Stimulated activated CD4-positive, alpha-beta T cell treated with anti-CD3 and anti-CD28 coated beads, Interleukin-12 subunit alpha, Interleukin-12 subunit beta, amount 100 ng/mL, for 4 hours (primary cell): ENCODE measurements at regions not wholly inside any gene's neighbourhood (a gene's known extent, or its start where the extent isn't known, plus 50 kb on each side); places are given as distances from the start of the nearest gene placed in this dataset.
"Not testable (repeated sequence)": the region's sequence is repeated elsewhere in the genome, so short reads cannot be mapped to it uniquely, and the experiment has no call there.

ENCODE experiments used
- DNase-seq: peaks from one replicate; pipeline ENCODE4 v3.0.0-alpha.2; 2020

DNA sequence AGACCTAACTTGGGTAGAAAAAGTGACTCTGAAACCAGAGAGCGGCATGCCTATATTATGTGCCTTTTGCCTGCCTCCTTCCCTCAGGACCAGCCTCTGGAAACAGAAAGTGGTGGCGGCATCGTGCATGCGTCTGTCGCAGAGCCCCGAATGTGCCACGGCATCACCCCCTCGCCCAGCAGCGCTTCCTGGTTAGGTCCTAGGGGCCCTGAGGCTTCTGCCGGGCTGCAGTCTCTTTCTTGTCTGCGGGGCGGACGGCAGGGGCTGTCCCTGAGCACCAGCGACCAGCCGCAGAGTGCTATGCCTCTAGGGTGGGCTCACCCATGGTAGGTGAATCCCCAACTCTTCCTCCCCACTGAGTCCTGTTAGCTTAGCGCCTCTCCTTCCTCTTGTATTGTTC, 68.7 kb downstream of the VSIG4 start:
- DNase-seq = no peak

DNA sequence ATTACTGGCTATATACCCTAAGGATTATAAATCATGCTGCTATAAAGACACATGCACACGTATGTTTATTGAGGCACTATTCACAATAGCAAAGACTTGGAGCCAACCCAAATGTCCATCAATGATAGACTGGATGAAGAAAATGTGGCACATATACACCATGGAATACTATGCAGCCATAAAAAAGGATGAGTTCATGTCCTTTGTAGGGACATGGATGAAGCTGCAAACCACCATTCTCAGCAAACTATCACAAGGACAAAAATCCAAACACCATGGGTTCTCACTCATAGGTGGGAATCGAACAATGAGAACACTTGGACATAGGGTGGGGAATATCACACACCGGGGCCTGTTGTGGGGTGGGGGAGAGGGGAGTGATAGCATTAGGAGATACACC, 72.7 kb downstream of the VSIG4 start:
- not testable (repeated sequence) for DNase-seq

DNA sequence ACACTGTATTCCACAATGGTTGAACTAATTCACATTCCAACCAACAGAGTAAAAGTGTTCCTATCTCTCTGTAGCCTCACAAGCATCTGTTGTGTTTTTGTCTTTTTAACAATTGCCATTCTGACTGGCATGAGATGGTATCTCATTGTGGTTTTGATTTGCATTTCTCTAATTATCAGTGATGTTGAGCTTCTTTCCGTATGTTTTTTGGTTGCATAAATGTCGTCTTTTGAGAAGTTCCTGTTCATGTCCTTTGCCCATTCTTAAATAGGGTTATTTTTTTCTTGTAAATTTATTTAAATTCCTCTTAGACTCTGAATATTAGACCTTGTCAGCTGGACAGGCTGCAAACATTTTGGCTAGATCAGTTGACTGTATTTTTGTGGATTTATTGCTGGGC, 78.2 kb downstream of the VSIG4 start:
- no peak for DNase-seq

DNA sequence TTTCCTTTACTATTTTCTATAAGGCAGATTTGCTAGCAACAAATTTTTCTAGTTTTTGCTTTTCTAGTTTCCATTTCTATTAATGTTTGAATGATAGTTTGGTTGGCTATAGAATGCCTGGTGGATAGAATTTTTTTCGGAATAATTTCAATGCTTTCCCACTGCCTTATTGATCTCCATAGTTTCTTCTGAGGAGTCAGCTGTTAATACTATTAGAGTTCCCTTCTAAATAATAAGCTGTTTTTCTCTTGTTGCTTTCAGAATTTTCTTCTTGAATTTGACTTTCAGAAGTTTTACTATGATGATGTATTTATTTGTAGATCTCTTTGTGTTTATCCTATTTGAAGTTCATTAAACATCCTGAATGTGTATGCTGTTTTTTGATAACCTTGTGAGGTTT, 91.8 kb downstream of the VSIG4 start:
- no peak for DNase-seq

DNA sequence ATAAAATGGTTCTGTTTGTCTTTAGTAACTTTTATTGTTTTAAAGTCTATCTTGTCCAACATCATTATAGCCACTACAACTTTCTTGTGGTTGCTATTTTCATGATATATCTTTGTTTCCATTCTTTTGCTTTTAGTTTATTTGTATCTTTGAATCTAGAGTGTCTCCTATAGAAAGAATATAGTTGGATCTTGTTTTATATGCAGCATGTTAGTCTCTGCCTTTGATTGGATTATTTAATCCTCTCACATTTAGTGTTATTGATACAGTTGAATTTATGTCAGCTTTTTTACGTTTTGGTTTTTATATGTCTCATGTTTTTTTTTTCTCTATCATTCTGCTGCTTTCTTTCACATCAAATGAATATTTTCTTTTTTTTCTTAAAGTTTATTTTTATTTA, 98.1 kb downstream of the VSIG4 start:
- no peak for DNase-seq

DNA sequence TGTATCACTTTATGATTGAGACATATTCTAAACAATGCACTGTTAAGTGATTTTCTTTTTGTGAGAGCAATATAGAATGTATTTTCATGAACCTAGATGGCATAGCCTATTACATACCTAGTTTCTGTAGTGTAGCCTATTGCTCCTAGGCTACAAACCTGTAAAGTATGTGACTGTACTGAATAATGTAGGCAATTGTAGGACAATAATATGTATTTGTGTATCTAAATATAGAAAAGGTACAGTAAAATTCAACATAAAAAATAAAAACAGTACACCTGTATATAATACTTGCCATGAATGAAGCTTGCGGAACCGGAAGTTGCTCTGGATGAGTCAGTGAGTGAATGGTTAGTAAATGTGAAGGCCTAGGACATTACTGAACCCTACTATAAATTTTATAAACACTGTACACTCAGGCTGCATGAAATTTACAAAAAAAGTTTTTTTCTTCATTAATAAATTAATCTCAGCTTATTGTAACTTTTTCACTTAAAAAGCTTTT, 106.7 kb downstream of the VSIG4 start:
- no peak for DNase-seq

DNA sequence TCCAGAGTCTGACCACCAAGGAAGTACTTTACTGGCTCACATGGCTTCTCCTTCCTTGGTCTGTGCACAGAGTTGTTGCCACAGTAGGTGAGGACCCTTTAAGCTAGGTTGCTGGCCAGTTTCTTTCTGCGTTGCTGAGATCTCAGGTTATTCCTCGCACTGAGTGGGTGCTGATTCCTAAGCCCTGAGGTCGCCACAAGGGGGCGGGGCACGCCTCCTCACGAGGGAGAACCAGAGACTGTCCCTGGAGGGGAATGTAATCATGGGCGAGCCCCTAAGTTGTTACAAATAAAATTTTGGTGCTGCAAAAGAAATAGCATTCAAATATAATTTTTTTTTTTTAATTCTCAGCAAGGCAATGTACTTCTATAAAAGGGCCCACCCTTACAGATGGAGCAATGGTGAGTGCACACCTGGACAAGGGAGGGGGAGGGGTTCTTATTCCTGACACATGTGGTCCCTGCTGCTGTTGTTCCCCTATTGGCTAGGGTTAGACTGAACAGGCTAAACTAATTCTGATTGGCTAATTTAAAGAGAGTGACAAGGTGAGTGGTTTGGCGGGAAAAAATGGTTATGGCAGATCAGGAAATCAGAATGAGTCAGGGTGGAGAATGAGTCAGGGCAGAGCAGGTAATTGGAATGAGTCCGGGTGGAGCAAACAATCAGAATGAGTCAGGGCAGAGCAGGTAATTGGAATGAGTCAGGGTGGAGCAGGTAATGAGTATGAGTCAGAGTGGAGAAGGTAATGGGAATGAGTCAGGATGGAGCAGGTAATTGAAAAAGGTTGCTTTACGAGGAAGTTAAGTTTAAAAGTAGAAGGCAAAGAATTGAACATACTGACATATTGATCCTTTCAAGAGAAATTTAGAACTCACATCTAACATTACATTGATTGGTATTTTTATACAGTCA, 107.5 kb downstream of the VSIG4 start:
- peak; percentile 3 for DNase-seq

DNA sequence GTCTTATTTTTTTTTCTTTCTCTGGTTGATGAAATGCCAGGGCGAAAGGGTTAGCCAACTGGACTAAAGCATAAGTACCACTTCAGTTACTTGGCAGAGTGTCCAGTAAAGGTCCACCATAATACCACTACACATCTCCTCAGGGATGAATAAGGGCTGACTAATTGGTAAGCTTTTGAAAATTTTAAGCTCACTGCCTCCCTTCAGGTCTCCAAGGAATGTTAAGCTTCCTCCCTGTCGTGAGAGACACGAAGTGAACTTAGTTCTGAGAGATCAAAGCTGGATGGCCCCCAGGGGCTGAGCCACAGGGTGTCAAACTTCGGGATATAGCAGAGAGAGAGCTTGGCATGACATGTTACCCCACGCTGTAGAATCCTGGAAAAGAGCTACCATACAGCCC, 111.4 kb downstream of the VSIG4 start:
- no peak for DNase-seq

DNA sequence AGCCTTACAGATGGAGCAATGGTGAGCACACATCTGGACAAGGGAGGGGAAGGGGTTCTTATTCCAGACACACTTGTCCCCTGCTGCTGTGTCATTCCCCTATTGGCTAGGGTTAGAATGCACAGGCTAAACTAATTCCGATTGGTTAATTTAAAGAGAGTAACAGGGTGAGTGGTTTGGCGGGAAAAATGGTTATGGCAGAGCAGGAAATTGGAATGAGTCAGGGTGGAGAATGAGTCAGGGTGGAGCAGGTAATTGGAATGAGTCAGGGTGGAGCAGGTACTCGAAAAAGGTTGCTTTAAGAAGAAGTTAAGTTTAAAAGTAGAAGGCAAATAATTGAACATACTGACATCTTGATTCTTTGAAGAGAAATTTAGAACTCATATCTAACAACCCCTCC, 112.5 kb downstream of the VSIG4 start:
- DNase-seq = not testable (repeated sequence)

DNA sequence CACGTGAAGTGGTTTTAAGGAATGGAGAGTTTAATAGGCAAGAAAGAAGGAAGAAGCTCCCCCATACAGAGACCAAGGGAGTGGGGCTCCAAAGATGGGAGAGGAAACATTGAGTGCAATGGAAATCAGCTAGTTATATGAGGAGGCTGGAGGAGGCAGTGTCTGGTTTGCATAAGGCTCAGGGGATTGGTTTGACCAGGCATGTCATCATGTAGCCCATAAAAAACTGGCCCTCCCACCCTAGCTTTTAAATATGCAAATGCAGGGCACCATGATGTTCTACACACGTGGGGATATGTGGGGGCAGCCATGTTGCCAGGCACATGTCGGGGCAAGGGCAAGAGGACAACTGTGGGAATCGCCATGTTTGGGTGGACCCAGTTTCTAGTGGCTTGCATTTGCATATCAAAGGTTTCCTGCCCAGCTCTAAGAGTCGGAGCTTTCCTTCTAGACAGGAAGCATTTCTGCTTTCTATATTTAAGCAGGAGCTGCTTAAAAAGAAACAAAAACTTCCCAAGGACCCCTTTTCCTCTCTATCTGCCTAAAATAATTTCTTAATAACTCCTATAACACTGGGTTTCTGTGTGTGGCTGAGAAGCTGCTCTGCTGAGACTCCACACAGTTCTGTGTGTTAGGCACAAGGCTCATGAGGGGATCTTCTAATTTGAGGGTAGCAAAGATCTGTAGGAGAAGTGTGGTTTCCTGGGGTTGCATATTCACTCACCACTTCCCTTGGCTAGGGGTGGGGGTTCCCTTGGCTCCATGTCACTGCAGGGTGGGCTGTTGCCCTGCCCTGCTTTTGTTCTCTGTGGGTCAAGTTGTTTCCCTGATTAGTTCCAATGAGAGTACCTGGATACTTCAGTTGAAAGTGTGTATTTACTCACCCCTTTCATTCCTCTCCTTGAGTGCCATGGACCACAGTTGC, 113.5 kb downstream of the VSIG4 start:
- no peak for DNase-seq

DNA sequence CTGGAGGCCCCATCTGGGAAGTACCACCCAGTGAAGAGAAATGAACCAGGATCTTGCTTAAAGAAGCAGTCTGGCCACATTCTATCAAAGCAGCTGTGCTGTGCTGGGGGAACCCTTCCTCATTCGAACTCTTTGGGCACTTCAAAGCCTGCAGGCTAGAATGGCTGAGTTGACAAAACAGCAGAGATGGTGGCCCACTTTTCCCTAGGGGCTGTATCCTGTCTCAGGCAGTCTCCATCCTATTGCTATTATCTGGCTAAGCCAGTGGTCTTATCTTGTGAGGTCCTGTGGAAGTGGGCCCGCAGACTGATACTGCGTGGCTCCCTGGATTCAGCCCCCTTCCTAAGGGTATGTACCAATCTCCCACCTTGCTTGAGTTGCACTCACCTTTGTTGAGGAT, 114.3 kb downstream of the VSIG4 start:
- no peak for DNase-seq

DNA sequence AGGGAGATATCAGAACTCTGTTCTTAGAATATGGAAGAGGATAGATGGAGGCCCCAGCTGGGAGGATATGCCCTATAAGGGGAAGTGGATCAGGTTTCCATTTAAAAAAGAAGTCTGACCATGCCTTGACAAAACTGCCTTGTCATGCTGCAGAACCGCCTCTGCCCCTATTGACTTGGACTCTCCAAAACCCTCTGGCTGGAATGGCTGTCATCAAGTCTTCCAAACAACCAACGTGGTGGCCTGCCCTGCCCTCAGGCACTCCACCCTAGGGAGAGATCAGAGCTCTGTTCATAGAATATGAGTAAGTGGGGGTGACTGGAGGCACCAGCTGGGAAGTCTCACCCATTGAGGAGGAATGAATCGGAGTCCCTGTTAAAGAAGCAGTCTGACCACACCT, 114.9 kb downstream of the VSIG4 start:
- no peak for DNase-seq

DNA sequence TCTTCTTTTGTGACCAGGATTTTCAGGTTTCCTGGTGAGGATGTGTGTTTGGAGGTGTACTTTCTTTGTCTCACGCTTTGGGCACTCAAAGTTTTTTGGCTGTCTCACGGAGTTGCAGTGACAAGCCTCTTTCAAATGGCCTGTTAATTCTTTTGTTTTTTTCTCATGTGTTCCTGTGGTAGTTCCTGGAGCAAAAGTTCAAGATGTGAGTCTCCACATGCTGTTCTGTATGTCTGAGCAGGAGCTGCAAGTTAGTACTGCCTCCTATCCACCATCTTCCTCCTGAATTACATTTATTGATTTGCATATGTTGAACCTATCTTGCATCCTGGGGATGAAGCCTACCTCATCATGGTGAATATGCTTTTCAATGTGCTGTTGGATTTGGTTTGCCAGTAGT, 118.5 kb downstream of the VSIG4 start:
- no peak for DNase-seq

DNA sequence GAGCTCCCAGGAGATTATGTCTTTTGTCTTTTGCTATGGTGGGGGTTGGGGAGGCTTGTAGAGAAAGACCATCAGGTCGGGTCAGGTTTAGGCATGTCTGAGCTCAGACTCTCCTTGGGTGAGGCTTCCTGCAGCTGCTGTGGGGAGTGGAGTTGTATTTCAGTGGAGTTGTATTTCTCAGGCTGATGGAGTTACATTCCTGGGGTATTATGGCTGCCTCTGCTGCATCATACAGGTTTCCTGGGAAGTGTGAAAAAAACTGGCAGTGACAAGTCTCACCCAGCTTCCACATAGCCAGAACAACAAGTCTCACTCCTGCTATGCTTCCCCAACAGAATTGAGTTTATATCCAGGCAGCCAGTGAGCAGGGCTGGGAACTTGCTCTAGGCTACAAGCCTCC, 119.3 kb downstream of the VSIG4 start:
- DNase-seq = no peak

DNA sequence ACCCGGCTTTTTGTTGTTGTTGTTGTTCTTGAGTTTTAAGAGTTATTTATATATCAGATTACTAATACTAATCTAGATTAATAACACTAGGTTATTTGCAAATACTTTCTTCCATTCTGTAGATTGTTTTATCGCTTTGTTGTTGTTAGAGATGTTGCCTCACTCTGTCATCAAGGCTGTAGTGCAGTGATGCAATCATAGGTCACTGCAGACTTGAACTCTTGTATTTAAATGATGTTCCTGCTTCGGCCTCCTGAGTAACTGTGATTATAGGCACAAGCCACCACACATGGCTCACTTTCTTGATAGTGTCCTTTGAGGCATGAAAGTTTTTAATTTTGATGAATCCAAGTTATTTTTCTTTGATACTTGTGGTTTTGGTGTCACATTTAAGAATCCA, 129.0 kb downstream of the VSIG4 start:
- DNase-seq = no peak

DNA sequence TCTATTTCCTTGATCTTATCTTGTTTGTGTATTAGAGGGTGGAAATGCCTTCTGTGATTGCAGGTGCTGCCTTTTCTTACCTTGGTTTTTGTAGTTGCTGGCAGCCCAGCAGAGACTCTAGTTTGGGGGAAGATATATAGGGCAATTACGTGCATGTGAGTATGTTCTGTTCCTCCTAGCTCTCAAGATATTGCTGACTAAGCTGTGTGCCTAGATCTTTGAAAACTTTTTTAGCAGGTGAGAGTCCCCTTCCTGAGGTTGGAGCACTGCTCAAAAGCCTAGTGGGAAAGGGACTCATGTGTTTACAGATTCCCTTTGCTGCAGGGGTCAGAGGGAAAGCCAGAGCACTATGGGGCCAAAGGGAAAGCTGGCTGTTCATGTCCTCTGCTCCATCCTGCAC, 136.1 kb downstream of the VSIG4 start:
- DNase-seq = no peak

DNA sequence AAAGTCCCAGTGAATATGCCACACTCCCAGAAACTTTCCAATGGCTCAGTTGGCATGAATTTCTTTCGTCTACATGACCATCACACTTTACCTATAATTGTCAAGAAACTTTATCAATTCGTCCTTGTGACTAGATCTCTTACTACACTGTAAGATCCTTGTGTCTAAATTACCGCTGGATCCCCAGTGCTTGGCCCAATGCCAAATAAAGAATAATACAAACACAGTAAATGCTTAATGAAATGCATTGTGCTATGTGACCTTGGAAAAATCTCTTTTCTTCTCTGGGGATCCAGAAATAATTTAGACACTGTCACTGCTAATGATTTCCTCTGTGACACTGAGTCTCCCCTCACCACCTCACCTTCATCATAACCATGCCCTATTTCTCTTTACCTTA, 137.9 kb downstream of the VSIG4 start:
- no peak for DNase-seq

DNA sequence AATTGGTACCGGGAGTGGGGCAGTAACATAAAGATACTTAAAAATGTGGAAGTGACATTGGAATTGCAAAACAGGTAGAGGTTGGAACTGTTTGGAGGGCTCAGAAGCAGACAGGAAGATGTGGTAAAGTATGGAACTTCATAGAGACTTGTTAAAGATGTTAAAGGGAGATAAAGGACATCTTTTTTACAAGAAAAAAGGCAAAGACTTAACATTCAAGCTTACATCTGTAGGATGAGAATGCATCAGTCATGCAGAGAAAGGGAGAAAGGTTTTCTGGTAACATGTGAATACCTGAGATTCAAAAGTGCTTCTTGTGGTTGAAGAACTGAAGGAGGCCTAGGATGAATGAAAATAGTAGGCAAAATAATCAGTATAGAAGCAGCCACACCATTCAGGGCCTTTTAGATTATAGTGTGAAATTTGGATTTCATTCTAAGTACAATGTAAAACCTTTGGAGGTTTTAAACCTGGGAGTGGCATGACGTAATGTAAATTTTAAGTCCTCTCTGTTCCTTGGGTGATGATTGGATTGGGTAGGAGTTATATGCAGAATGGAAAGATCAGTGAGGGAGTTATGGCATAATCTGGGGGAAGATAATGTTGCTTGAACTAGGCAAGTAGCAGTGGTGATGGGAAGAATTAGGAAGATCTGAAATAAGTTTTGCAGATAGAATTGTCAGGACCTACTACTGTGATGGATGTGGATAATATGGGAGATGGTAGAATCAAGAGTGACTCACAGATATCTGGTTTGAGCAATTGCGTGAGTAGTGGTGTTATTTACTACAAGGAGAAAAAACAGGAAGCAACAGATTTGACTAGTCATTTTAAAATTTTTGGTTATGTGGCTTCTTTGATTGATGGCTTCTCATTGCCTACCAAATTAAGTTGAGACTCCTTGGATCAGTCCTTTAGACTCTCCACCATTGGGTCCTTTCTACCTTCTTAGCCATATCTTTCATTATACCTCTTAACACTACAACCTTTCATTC, 138.7 kb downstream of the VSIG4 start:
- no peak for DNase-seq

DNA sequence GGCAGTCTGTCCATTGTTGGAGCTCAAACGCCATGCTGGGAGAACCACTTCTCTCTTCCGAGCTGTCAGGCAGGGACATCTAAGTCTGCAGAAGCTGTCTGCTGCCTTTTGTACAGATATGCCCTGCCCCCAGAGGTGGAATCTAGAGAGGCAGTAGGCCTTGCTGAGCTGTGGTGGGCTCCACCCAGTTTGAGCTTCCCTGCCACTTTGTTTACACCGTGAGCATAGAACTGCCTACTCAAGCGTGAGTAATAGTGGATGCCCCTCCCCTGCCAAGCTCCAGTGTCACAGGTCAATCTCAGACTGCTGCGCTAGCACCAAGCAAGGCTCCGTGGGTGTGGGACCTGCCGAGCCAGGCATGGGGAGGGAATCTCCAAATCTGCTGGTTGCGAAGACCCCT, 145.7 kb downstream of the VSIG4 start:
- DNase-seq = no peak

DNA sequence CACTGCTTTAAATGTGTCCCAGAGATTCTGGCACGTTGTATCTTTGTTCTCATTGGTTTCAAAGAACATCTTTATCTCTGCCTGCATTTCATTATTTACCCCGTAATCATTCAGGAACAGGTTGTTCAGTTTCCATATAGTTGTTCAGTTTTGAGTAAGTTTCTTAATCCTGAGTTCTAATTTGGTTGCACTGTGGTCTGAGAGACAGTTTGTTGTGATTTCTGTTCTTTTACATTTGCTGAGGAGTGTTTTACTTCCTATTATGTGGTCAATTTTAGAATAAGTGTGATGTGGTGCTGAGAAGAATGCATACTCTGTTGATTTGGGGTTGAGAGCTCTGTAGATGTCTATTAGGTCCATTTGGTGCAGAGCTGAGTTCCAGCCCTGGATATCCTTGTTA, 148.1 kb downstream of the VSIG4 start:
- not testable (repeated sequence) for DNase-seq

DNA sequence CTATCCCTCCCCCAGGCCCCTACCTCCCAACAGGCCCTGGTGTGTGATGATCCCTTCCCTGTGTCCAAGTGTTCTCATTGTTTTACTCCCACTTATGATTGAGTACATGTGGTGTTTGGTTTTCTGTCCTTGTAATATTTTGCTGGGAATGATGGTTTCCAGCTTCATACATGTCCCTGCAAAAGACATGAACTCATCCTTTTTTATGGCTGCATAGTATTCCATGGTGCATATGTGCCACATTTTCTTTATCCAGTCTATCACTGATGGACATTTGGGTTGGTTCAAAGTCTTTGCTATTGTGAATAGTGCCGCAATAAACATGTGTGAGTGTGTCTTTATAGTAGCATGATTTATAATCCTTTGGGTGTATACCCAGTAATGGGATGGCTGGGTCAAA, 151.7 kb downstream of the VSIG4 start:
- DNase-seq = not testable (repeated sequence)

DNA sequence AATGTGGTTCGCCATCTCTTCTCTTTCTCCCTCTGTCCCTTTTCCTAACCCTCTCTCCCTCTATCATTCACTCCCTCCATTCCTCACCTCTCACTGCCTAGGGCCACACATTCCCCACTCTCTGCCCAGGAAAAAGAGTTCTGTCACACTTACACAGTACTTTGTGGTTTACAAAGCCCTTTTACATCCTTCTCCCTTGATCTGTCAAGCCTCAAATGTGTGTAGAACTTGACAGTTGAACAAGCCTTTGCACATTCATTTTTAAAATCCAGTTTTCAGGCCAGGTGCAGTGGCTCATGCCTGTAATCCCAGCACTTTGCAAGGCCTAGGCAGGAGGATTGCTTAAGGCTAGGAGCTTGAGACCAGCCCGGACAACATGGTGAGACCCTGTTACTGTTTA, 156.3 kb downstream of the VSIG4 start:
- no peak for DNase-seq
